GM13977 (cell line): ENCODE measurements at regions not wholly inside any gene's neighbourhood (a gene's known extent, or its start where the extent isn't known, plus 50 kb on each side); places are given as distances from the start of the nearest gene placed in this dataset.

Source experiments
- DNase-seq: peaks from one replicate; pipeline ENCODE4 v3.0.0; 2012; ENCODE audit warnings: low spot score
- CTCF ChIP-seq: IDR thresholded peaks from 2 replicates; pipeline ENCODE4 v1.5.1; 2012; ENCODE audit warnings: mild to moderate bottlenecking, control low read depth; ENCODE audit not compliant: insufficient read depth; ENCODE audit errors: extremely low read depth, missing control alignments
- in situ Hi-C: fragments of 300-500 bp; cut with MboI; formaldehyde crosslinking; loops from one replicate; pipeline ENCODE4 v1.12.0; 2022; ENCODE audit warnings: low sequenced_read_pairs, low pct_unique_long_range_greater_than_20kb, mixed read lengths, inconsistent platforms; ENCODE audit not compliant: unreplicated experiment

- DNase-seq, result no peak
Observed at GRCh38 chr5:91956738-91957137, 573.6 kb upstream of the ARRDC3 start.

DNA sequence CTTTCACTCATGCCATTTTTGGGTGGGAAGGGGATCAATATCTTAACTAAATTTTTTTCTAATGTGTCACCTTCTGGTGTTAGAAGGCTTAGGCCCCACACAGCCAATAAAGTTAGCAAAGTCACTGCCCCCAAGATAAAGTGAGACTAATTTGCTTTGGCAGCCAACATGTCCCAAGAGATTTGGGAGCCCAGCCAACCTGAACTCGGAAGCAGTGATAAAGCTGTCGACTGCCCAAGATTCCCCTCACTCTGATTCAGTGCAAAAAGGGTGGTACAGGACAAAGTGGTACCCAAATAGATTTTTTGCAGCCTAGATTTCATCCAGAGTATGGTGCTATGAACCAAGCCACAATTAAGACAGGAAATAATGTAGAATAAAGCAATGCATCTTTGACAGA lies 572.5 kb upstream of the ARRDC3 start:
- DNase-seq, result no peak
- TF ChIP-seq CTCF, result no peak
- in situ Hi-C loops, result no loop called here

More at GRCh38 chr5:91956738-91957137, 573.6 kb upstream of the ARRDC3 start:
- TF ChIP-seq CTCF, result no peak
- in situ Hi-C loops, result no loop called here

- no peak for DNase-seq
- in situ Hi-C loops, result no loop called here
- no peak for TF ChIP-seq CTCF
Observed at GRCh38 chr5:91954136-91954535, 571.0 kb upstream of the ARRDC3 start.

GRCh38 chr5:91950328-91950727 lies 567.2 kb upstream of the ARRDC3 start:
- TF ChIP-seq CTCF, result no peak
- in situ Hi-C loops, result no loop called here
- DNase-seq, result no peak

DNA sequence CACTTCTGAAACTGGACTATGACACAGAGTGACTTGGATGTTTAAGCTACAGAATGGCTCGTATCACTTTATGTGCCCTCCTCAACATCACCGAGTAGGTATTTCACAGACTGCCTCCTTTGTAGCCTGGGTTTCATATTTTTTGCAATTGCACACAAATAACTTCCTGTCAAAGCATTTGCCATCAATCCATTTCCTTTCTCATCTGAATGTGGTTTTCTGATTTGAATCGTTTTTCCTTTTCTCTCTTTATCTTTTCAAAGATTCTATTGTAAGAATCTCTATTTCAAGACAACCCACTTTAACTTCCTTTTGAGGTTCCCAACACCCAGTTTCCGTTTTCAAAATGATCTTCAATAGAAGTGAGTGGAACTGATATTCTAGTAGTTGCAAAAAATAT lies 563.8 kb upstream of the ARRDC3 start:
- in situ Hi-C loops, result no loop called here
- TF ChIP-seq CTCF, result no peak
- no peak for DNase-seq

- in situ Hi-C loops, result no loop called here
- no peak for TF ChIP-seq CTCF
- no peak for DNase-seq
Observed at GRCh38 chr5:91941588-91941987, 558.5 kb upstream of the ARRDC3 start.

GRCh38 chr5:91938441-91938840 lies 555.3 kb upstream of the ARRDC3 start:
- no peak for TF ChIP-seq CTCF
- DNase-seq, result no peak
- in situ Hi-C loops, result no loop called here
